KBM-7 (cell line): ENCODE measurements at regions not wholly inside any gene's neighbourhood (a gene's known extent, or its start where the extent isn't known, plus 50 kb on each side); places are given as distances from the start of the nearest gene placed in this dataset.
A peak's percentile ranks its signal among the peaks of the same experiment; 100 is the strongest.

ENCODE experiments used
- DNase-seq: peaks from one replicate; pipeline ENCODE4 v3.0.0-alpha.2; 2015
- in situ Hi-C: fragments of 300-500 bp; cut with MboI; formaldehyde crosslinking; loops from 2 replicates; pipeline ENCODE4 v1.14.3; 2020; ENCODE audit warnings: low sequenced_read_pairs, low pct_unique_long_range_greater_than_20kb, mixed read lengths

- DNase-seq = peak; percentile 57
- in situ Hi-C loops = no loop called here
Measured at GRCh38 chr1:39105841-39106765, 80.0 kb downstream of the NDUFS5 start.

- DNase-seq = no peak
- in situ Hi-C loops = no loop called here
Measured at GRCh38 chr1:39106801-39107327, 80.7 kb downstream of the NDUFS5 start.

DNA sequence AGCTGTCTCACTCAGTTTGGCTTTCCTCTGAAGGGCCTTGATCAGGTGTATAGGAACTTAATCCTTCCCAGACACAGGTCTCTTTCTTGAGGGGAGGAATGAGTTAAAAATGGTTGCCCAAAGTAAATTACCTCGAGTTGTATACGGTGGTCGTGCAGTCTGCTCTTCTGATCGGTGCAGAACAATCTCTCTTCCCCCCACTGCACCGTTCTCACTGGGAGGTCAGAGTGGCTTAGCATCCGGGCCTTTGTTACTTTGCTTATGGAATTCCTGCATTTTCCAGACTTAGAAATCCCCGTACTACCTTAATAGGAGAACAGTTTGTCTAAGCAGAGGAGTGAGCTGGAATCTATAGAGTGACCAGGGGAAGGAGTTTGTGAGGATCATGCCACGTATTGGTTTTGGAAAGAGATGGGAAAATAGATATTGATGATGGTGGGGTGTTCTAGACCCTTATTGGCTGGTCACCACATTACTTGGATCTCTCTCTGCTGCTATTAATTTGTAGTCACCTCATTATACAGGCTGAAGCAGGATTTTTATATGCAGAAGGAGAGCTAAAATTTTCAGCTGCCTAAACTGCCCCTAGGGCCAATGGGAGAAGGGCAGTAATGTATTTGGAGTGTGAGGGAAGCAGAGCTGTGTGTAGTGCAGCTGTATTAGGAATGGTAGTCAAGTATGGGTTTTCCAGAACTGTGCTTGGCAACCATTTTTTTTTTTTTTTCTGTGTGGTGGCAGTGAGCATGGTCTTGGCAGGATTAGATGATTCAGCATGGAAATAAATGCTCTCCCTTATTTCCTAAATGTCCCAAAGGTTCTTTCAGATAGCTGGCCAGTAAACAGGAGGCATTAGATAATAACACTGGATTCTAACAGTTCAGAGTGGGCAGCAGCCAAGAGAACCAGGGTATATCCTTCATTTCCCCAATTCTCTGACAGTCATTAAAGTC is 81.5 kb downstream of the NDUFS5 start:
- no peak for DNase-seq
- in situ Hi-C loops = no loop called here

GRCh38 chr1:39109644-39110043 is 83.5 kb downstream of the NDUFS5 start:
- in situ Hi-C loops = no loop called here

GRCh38 chr1:39110325-39110851 is 84.2 kb downstream of the NDUFS5 start:
- in situ Hi-C loops = no loop called here
- no peak for DNase-seq

More at GRCh38 chr1:39109644-39110043, 83.5 kb downstream of the NDUFS5 start:
- DNase-seq = no peak

GRCh38 chr1:39110882-39111281 is 84.7 kb downstream of the NDUFS5 start:
- in situ Hi-C loops = no loop called here
- no peak for DNase-seq

DNA sequence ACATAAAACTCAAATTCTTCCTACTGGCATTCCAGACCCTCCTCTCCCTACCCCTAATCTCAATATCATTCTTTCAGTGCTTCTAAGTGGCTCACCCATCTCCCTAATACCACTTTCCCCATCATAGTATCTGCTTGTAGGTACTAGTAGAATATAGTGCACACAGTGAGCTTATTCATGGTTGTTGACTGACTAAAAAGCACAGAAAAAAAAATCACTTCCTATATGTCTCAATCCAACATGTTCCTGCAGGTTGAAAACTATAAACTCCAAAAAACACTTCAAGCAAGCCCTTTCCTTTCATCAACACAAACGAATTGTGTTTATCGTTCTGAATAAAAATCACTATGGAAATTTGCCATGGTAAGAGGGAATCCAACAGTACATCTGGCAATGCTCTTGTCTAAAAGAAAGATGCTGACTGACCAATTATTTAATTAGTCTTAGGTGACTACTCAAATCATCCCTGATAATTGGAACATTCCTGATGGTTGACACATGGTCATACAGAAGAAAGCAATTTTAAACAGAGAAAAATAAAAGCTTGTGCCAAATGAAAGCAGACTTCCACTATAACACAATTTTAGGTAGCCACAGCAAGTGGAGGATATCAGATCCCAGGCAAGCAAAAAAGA is 87.1 kb downstream of the NDUFS5 start:
- in situ Hi-C loops = no loop called here
- DNase-seq = no peak

- in situ Hi-C loops = no loop called here
Measured at GRCh38 chr1:39115271-39116110, 89.0 kb upstream of the MACF1 start.

DNA sequence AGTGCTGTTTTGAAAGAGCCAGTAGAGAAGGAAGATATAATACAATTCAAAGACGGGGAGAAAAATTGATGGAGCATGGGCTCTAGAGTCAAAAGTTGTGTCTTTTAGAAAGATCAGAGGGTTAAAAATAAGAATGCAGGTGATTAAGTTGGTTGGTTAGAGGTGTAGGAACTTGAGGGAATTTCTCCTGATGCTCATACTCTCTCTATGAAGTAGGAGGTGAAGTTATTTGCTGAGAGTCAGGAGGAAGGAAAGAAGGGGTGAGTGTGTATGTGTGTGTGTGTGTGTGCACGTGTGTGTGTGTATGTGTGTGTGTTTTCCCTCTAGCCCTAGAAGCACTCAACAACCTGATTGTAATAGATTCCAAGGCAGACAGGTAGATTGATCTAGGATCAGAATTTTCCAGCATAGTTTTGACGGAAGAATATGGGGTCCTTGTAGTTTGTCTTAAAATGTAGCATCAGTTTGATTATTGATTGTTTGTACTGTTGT is 88.3 kb upstream of the MACF1 start:
- in situ Hi-C loops = no loop called here
- no peak for DNase-seq

More at GRCh38 chr1:39115271-39116110, 89.0 kb upstream of the MACF1 start:
- DNase-seq = no peak

GRCh38 chr1:39116860-39117728 is 87.4 kb upstream of the MACF1 start:
- in situ Hi-C loops = no loop called here
- DNase-seq = no peak

GRCh38 chr1:39117899-39118450 is 86.5 kb upstream of the MACF1 start:
- DNase-seq = no peak
- in situ Hi-C loops = no loop called here

- no peak for DNase-seq
- in situ Hi-C loops = no loop called here
Measured at GRCh38 chr1:39122056-39122455, 82.4 kb upstream of the MACF1 start.

- in situ Hi-C loops = no loop called here
Measured at GRCh38 chr1:39124282-39124681, 80.2 kb upstream of the MACF1 start.

GRCh38 chr1:39127513-39127912 is 77.0 kb upstream of the MACF1 start:
- DNase-seq = no peak
- in situ Hi-C loops = no loop called here

More at GRCh38 chr1:39124282-39124681, 80.2 kb upstream of the MACF1 start:
- no peak for DNase-seq

DNA sequence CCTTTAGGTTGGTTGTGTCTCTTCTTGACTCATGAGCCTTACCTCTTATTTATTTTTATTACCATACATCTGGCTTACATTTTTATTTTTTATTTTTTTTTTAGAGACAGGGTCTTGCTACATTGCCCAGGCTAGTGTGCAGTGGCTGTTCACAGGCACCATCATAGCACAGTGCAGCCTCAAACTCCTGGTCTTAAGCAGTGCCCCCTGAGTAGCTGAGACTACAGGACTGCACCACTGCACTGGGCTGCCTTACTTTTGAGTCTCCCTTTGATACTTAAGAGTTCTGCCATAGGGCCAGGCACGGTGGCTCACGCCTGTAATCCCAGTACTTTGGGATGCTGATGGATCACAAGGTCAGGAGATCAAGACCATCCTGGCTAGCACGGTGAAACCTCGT is 76.4 kb upstream of the MACF1 start:
- in situ Hi-C loops = no loop called here
- DNase-seq = no peak

GRCh38 chr1:39128959-39129358 is 75.5 kb upstream of the MACF1 start:
- DNase-seq = no peak
- in situ Hi-C loops = no loop called here

- DNase-seq = peak; percentile 35
- in situ Hi-C loops = no loop called here
Measured at GRCh38 chr1:39129514-39129913, 75.0 kb upstream of the MACF1 start.
